Choroid plexus epithelial cell (primary cell): ENCODE measurements at regions not wholly inside any gene's neighbourhood (a gene's known extent, or its start where the extent isn't known, plus 50 kb on each side); places are given as distances from the start of the nearest gene placed in this dataset.
"Not testable (repeated sequence)": the region's sequence is repeated elsewhere in the genome, so short reads cannot be mapped to it uniquely, and the experiment has no call there.

Experiments used
- DNase-seq: peaks from one replicate; pipeline ENCODE4 v3.0.0-alpha.2; 2010; ENCODE audit warnings: low read depth
- H3K4me3 ChIP-seq: 2 replicates; pipeline ENCODE4 v1.5.1; 2011; ENCODE audit warnings: low read depth, mild to moderate bottlenecking, control low read depth, low read length, moderate library complexity
- TF ChIP-seq, protein P1 (sequence below): conservative IDR thresholded peaks from 2 replicates; pipeline ENCODE4 v1.5.1; 2011; ENCODE audit warnings: low read depth, mild to moderate bottlenecking, control low read depth, inconsistent platforms, low read length, moderate library complexity

DNA sequence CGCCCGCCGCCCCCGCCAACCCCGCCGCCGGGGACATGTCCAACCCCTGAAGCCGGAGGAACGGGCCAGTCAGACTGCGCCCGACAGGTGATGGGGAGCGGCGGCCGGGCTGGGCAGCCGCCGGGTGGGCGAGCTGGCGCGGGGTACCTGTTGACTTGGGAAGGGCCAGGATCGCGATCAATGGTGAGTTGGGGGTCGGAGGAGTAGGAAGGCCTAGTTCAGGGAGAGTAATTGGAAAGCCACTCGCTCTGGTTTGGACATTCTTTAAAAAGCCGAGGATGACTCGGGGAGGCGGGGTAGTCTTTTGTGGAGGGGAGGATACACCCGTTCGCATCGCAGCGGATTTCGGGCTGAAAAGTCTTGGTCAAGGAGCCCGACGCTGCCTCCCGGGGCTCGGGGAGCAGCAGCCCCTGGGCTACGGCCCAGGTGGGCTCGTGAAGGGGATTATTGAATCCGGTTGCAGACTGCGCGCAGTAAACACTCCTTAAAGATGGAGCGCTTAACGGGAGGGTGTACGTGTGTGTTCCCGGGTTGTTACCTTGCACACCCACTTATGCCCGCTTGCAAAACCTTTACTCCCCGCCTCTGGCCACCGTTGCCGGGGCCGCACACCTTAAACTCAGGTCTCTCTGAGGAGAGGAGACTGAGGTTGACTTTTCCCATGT, 123.8 kb downstream of the GOSR1 start:
- peak overlapping the region; percentile 75 for H3K4me3 ChIP-seq
- DNase-seq = peak; percentile 21
- TF ChIP-seq, protein P1, sequence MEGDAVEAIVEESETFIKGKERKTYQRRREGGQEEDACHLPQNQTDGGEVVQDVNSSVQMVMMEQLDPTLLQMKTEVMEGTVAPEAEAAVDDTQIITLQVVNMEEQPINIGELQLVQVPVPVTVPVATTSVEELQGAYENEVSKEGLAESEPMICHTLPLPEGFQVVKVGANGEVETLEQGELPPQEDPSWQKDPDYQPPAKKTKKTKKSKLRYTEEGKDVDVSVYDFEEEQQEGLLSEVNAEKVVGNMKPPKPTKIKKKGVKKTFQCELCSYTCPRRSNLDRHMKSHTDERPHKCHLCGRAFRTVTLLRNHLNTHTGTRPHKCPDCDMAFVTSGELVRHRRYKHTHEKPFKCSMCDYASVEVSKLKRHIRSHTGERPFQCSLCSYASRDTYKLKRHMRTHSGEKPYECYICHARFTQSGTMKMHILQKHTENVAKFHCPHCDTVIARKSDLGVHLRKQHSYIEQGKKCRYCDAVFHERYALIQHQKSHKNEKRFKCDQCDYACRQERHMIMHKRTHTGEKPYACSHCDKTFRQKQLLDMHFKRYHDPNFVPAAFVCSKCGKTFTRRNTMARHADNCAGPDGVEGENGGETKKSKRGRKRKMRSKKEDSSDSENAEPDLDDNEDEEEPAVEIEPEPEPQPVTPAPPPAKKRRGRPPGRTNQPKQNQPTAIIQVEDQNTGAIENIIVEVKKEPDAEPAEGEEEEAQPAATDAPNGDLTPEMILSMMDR = no peak

DNA sequence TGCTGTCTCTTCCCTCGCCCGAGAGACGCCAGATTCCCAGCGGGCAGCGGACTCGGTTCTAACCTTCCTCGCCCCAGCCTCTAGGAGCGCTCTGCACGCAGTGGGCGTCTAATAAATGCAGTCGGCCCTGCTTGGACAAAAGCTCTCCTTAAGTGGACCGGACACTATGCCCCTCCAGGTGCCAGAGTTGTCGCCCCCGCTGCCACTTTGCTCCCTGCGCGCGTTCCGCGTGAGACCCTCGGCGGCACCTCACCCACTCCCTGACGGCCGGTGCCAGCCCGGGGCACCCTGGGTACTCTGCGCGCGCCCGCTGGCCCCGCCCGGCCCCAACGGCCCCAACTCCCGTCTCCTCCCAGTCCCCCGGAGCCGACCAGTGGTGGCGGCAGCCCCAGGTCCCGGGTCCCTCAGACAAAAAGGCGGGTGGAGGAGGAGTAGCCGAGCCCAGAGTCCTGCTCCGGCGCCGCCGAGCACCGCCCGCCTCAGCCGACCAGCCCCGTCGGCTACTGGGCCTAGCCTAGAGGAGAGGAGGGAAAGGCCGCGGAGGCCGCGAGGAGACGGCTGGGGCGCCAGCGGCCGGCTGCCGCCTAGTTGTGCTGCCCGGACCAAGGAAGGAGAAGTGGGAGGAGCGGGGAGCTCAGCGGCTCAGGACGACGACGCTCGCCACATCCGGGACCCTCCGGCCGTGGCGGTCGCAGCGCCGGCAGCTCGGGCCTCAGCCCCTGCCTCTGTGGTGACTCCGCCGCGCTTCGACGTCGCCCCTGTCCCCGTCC, 123.0 kb downstream of the GOSR1 start:
- TF ChIP-seq, protein P1 = peak; percentile 69
- DNase-seq = peak; percentile 73
- peak overlapping the region; percentile 75 for H3K4me3 ChIP-seq

DNA sequence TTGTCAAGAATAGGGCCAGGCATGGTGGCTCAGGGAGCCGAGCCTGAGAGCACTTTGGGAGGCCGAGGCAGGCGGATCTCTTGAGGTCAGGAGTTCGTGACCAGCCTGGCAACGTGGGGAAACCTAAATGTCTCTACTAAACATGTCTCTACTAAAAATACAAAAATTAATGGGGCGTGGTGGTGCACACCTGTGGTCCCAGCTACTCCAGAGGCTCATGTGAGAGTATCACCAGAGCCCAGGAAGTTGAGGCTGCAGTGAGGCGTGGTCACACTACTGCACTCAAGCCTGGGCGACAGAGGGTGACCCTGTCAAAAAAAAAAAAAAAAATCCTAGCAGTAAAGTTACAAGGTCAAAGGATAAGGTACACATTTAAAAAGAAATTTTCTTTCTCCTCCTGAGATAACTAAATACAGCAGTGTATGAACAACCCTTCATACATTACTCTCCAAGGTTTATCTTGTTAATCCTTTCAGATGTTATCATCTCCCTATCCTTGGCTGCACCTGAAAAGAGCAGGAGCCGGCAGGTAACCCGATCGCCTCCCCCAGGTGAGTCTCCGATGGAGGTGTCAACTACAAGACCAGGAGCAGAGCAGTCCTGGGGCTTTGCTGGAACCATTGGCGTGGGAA, 122.3 kb downstream of the GOSR1 start:
- TF ChIP-seq, protein P1 = no peak
- DNase-seq = no peak
- H3K4me3 ChIP-seq = peak overlapping the region; percentile 75

DNA sequence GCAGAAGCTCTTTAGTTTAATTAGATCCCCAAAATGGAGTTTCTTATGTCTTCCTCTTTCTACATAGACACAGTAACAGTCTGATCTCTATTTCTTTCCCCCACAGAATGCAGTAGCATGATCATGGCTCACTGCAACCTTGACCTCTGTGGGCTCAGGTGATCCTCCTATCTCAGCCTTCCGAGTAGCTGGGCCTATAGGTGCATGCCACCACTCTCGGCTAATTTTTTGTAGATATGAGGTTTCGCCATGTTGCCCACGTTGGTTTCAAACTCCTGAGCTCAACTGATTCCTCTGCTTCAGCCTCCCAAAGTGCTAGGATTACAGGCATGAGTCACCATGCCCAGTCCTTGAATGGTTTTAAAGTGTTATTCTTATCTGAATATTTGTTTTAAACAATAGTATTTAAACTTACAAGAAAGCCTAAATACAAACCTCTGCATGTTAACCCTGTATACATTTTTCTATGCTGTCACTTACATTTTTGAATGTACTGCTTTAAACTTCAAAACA, 120.6 kb downstream of the GOSR1 start:
- no peak overlapping the region for H3K4me3 ChIP-seq
- TF ChIP-seq, protein P1 = no peak
- DNase-seq = no peak

DNA sequence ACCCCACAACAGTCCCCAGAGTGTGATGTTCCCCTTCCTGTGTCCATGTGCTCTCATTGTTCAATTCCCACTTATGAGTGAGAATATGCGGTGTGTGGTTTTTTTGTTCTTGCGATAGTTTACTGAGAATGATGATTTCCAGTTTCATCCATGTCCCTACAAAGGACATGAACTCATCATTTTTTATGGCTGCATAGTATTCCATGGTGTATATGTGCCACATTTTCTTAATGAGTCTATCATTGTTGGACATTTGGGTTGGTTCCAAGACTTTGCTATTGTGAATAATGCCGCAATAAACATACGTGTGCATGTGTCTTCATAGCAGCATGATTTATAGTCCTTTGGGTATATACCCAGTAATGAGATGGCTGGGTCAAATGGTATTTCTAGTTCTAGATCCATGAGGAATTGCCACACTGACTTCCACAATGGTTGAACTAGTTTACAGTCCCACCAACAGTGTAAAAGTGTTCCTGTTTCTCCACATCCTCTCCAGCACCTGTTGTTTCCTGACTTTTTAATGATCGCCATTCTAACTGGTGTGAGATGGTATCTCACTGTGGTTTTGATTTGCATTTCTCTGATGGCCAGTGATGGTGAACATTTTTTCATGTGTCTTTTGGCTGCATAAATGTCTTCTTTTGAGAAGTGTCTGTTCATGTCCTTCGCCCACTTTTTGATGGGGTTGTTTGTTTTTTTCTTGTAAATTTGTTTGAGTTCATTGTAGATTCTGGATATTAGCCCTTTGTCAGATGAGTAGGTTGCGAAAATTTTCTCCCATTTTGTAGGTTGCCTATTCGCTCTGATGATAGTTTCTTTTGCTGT, 120.0 kb downstream of the GOSR1 start:
- not testable (repeated sequence) for DNase-seq, H3K4me3 ChIP-seq

DNA sequence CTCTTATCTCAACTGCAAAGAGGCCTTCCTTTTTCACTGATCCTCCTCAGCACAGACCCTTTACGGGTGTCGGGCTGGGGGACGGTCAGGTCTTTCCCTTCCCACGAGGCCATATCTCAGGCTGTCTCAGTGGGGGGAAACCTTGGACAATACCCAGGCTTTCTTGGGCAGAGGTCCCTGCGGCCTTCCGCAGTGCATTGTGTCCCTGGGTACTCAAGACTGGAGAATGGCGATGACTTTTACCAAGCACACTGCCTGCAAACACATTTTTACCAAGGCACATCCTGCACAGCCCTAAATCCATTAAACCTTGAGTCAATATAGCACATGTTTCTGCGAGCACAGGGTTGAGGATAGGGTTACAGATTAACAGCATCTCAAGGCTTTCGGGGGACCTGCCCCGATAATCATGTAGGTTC, 117.8 kb downstream of the GOSR1 start:
- not testable (repeated sequence) for H3K4me3 ChIP-seq, DNase-seq

DNA sequence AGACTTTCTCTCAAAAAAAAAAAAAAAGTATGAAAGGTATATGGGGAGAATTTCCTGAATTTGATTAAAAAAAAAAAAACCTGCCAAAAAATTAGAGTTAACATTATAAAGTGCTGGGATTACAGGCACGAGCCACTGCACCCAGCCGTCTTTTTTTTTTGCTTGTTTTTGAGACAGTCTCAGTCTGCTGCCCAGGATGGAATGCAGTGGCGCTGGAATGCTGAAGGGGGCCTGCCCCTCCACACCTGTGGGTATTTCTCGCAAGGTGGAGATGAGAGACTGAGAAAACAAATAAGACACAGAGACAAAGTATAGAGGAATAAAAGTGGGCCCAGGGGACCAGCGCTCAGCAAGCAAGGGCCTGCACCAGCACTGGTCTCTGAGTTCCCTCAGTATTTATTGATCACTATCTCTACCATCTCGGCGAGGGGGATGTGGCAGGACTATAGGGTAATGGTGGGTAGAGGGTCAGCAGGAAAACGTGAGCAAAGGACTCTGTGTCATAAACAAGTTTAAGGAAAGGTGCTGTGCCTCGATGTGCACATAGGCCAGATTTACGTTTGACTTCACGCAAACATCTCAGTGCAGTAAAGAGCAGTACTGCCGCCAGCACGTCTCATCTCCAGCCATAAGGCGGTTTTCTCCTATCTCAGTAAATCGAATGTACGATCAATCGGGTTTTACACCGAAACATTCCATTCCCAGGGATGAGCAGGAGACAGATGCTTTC, 117.2 kb downstream of the GOSR1 start:
- H3K4me3 ChIP-seq = no peak overlapping the region
- DNase-seq = no peak
- TF ChIP-seq, protein P1 = no peak
